IPS DF 6.9 (cell line): ENCODE measurements at regions not wholly inside any gene's neighbourhood (a gene's known extent, or its start where the extent isn't known, plus 50 kb on each side); places are given as distances from the start of the nearest gene placed in this dataset.
"Not testable (repeated sequence)": the region's sequence is repeated elsewhere in the genome, so short reads cannot be mapped to it uniquely, and the experiment has no call there.

Experiments
- DNase-seq: peaks from one replicate; pipeline ENCODE4 v3.0.0-alpha.2; 2013; ENCODE audit warnings: low read depth, low spot score
- H3K27ac ChIP-seq: one replicate; pipeline ENCODE4 v1.5.1; 2013; ENCODE audit warnings: low read length, control low read depth
- H3K27me3 ChIP-seq: 2 replicates; pipeline ENCODE4 v1.6.1; 2013; ENCODE audit warnings: mild to moderate bottlenecking, low read length; ENCODE audit not compliant: control insufficient read depth, insufficient read depth
- H3K36me3 ChIP-seq: 2 replicates; pipeline ENCODE4 v1.6.1; 2013; ENCODE audit warnings: low read length; ENCODE audit not compliant: control insufficient read depth, insufficient read depth
- H3K4me1 ChIP-seq: 2 replicates; pipeline ENCODE4 v1.6.1; 2013; ENCODE audit warnings: low read length; ENCODE audit not compliant: control insufficient read depth, insufficient read depth
- H3K4me3 ChIP-seq: 2 replicates; pipeline ENCODE4 v1.5.1; 2013; ENCODE audit warnings: mild to moderate bottlenecking, low read length
- H3K9me3 ChIP-seq: 2 replicates; pipeline ENCODE4 v1.6.1; 2013; ENCODE audit warnings: low read length, inconsistent platforms; ENCODE audit not compliant: control insufficient read depth, insufficient read depth
- WGBS: extraction: QIAGEN DNeasy Blood & Tissue Kit; methylation state at CpG from one replicate; pipeline ENCODE4 v1.1.7; 2013; ENCODE audit warnings: mixed read lengths, missing lambda C conversion rate; ENCODE audit not compliant: insufficient read length, insufficient coverage; 5-methylcytosine and 5-hydroxymethylcytosine counted together

GRCh38 chr17:64778240-64779097 is 116.4 kb upstream of the SMURF2 start:
- no CpG with 5 or more reads among the region's 107 CpGs for WGBS
- Histone ChIP-seq H3K4me3 (peak overlapping the region; percentile 17; the same call in 1 of the 2 replicates), H3K4me1 (peaks cover 3% of the 10 kb centered on the region; the same call in 1 of the 2 replicates), H3K9me3 (no peaks in the 10 kb centered on the region), H3K36me3 (no peaks in the 10 kb centered on the region), H3K27ac (no peak overlapping the region), H3K27me3 (peaks cover 24% of the 10 kb centered on the region)
- DNase-seq: no peak

- no peak overlapping the region for H3K27ac ChIP-seq
- WGBS: no CpG with 5 or more reads among the region's 21 CpGs
- DNase-seq: no peak
Observed at GRCh38 chr17:64777415-64778239, 115.5 kb upstream of the SMURF2 start.

GRCh38 chr17:64776720-64777414 is 114.8 kb upstream of the SMURF2 start:
- H3K4me3 ChIP-seq, H3K4me1 ChIP-seq, H3K9me3 ChIP-seq, DNase-seq, H3K36me3 ChIP-seq, H3K27ac ChIP-seq: not testable (repeated sequence)
- H3K27me3 ChIP-seq: peaks cover 23% of the 10 kb centered on the region
- no CpG with 5 or more reads among the region's 38 CpGs for WGBS

More at GRCh38 chr17:64777415-64778239, 115.5 kb upstream of the SMURF2 start:
- no peaks in the 10 kb centered on the region for H3K9me3 ChIP-seq
- H3K4me1 ChIP-seq: peaks cover 3% of the 10 kb centered on the region; the same call in 1 of the 2 replicates
- H3K4me3 ChIP-seq: no peak overlapping the region; the same call in 1 of the 2 replicates
- peaks cover 24% of the 10 kb centered on the region for H3K27me3 ChIP-seq
- no peaks in the 10 kb centered on the region for H3K36me3 ChIP-seq

GRCh38 chr17:64775701-64776570 is 113.8 kb upstream of the SMURF2 start:
- peaks cover 21% of the 10 kb centered on the region for H3K27me3 ChIP-seq
- no CpG with 5 or more reads among the region's 15 CpGs for WGBS
- no peak overlapping the region for H3K27ac ChIP-seq
- H3K4me1 ChIP-seq: peaks cover 1% of the 10 kb centered on the region; the same call in 1 of the 2 replicates
- no peaks in the 10 kb centered on the region for H3K36me3 ChIP-seq
- no peak overlapping the region for H3K4me3 ChIP-seq
- DNase-seq: no peak
- no peaks in the 10 kb centered on the region for H3K9me3 ChIP-seq

GRCh38 chr17:64774888-64775540 is 112.9 kb upstream of the SMURF2 start:
- no peaks in the 10 kb centered on the region for H3K9me3 ChIP-seq
- no peaks in the 10 kb centered on the region for H3K36me3 ChIP-seq
- no CpG with 5 or more reads among the region's 10 CpGs for WGBS
- peaks cover 21% of the 10 kb centered on the region for H3K27me3 ChIP-seq
- H3K27ac ChIP-seq: no peak overlapping the region
- no peak overlapping the region for H3K4me3 ChIP-seq
- DNase-seq: no peak
- H3K4me1 ChIP-seq: peaks cover 1% of the 10 kb centered on the region; the same call in 1 of the 2 replicates

- H3K4me1 ChIP-seq: peaks cover 1% of the 10 kb centered on the region; the same call in 1 of the 2 replicates
- no peak overlapping the region for H3K27ac ChIP-seq
- peak overlapping the region; percentile 17; the same call in 1 of the 2 replicates for H3K4me3 ChIP-seq
- peaks cover 16% of the 10 kb centered on the region for H3K27me3 ChIP-seq
- no peaks in the 10 kb centered on the region for H3K9me3 ChIP-seq
- no peaks in the 10 kb centered on the region for H3K36me3 ChIP-seq
- no peak for DNase-seq
- WGBS: no CpG with 5 or more reads among the region's 18 CpGs
Observed at GRCh38 chr17:64773836-64774761, 112.0 kb upstream of the SMURF2 start.

- peaks cover 12% of the 10 kb centered on the region; the same call in 1 of the 2 replicates for H3K27me3 ChIP-seq
Observed at GRCh38 chr17:64773386-64773835, 111.3 kb upstream of the SMURF2 start.

GRCh38 chr17:64772845-64773299 is 110.8 kb upstream of the SMURF2 start:
- H3K27me3 ChIP-seq: peaks cover 7% of the 10 kb centered on the region; the same call in 1 of the 2 replicates
- no peak overlapping the region for H3K27ac ChIP-seq
- H3K4me3 ChIP-seq: no peak overlapping the region
- H3K4me1 ChIP-seq: no peaks in the 10 kb centered on the region
- no peaks in the 10 kb centered on the region for H3K9me3 ChIP-seq
- WGBS: no CpG with 5 or more reads among the region's 6 CpGs
- DNase-seq: no peak
- no peaks in the 10 kb centered on the region for H3K36me3 ChIP-seq

More at GRCh38 chr17:64773386-64773835, 111.3 kb upstream of the SMURF2 start:
- Histone ChIP-seq H3K9me3 (no peaks in the 10 kb centered on the region), H3K4me3 (peak overlapping the region; percentile 17; the same call in 1 of the 2 replicates), H3K4me1 (no peaks in the 10 kb centered on the region), H3K27ac (no peak overlapping the region), H3K36me3 (no peaks in the 10 kb centered on the region)
- no peak for DNase-seq
- no CpG with 5 or more reads among the region's 6 CpGs for WGBS
